WTC11 (cell line): ENCODE measurements at regions not wholly inside any gene's neighbourhood (a gene's known extent, or its start where the extent isn't known, plus 50 kb on each side); places are given as distances from the start of the nearest gene placed in this dataset.

Experiments
- IRF2 ChIP-seq: sonication (generic); formaldehyde crosslinking; IDR thresholded peaks from 2 replicates; pipeline ENCODE4 v1.8.0; 2022; ENCODE audit warnings: low read depth, missing genetic modification reagents, borderline replicate concordance
- ZNF317 ChIP-seq: sonication (generic); formaldehyde crosslinking; IDR thresholded peaks from 2 replicates; pipeline ENCODE4 v1.8.1; 2023; ENCODE audit warnings: low read depth, mild to moderate bottlenecking, moderate library complexity, missing genetic modification reagents, borderline replicate concordance
- TF ChIP-seq, protein P1 (sequence below): sonication (generic); formaldehyde crosslinking; IDR thresholded peaks from 2 replicates; pipeline ENCODE4 v1.8.1; 2022; ENCODE audit warnings: low read depth, mild to moderate bottlenecking, moderate library complexity, missing genetic modification reagents, borderline replicate concordance
- TF ChIP-seq, protein P2 (sequence below): fragments of 200-600 bp; IDR thresholded peaks from 2 replicates; pipeline ENCODE4 v1.8.0; 2022; ENCODE audit warnings: antibody characterized with exemption
- TF ChIP-seq, protein P3 (sequence below): sonication (generic); formaldehyde crosslinking; IDR thresholded peaks from 2 replicates; pipeline ENCODE4 v1.8.1; 2022; ENCODE audit warnings: mild to moderate bottlenecking, moderate library complexity, missing genetic modification reagents

DNA sequence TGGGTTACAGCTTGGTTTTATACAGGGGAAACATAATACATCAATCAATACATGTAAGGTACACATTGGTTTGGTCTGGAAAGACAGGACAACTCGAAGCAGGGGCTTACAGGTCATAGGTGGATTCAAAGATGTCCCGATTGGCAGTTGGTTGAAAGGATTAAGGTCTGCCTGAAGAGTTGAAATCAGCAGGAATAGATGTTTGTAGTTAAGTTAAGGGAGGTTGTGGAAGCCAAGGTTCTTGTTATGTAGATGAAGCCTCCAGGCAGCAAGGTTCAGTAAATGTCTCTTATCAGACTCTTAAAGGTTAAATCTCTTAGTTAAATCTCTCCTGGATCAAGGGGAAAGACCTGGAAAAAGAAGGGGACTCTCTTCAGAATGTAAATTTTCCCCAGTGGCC is 58.4 kb upstream of the MINAR1 start:
- TF ChIP-seq, protein P1, sequence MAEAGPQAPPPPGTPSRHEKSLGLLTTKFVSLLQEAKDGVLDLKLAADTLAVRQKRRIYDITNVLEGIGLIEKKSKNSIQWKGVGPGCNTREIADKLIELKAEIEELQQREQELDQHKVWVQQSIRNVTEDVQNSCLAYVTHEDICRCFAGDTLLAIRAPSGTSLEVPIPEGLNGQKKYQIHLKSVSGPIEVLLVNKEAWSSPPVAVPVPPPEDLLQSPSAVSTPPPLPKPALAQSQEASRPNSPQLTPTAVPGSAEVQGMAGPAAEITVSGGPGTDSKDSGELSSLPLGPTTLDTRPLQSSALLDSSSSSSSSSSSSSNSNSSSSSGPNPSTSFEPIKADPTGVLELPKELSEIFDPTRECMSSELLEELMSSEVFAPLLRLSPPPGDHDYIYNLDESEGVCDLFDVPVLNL: no peak
- TF ChIP-seq, protein P2, sequence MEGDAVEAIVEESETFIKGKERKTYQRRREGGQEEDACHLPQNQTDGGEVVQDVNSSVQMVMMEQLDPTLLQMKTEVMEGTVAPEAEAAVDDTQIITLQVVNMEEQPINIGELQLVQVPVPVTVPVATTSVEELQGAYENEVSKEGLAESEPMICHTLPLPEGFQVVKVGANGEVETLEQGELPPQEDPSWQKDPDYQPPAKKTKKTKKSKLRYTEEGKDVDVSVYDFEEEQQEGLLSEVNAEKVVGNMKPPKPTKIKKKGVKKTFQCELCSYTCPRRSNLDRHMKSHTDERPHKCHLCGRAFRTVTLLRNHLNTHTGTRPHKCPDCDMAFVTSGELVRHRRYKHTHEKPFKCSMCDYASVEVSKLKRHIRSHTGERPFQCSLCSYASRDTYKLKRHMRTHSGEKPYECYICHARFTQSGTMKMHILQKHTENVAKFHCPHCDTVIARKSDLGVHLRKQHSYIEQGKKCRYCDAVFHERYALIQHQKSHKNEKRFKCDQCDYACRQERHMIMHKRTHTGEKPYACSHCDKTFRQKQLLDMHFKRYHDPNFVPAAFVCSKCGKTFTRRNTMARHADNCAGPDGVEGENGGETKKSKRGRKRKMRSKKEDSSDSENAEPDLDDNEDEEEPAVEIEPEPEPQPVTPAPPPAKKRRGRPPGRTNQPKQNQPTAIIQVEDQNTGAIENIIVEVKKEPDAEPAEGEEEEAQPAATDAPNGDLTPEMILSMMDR: no peak
- TF ChIP-seq IRF2 (CRISPR knock-in tag): no peak
- no peak for TF ChIP-seq ZNF317
- TF ChIP-seq, protein P3, sequence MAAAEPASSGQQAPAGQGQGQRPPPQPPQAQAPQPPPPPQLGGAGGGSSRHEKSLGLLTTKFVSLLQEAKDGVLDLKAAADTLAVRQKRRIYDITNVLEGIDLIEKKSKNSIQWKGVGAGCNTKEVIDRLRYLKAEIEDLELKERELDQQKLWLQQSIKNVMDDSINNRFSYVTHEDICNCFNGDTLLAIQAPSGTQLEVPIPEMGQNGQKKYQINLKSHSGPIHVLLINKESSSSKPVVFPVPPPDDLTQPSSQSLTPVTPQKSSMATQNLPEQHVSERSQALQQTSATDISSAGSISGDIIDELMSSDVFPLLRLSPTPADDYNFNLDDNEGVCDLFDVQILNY (CRISPR knock-in tag): no peak
